OCI-LY3 (cell line): ENCODE measurements at regions not wholly inside any gene's neighbourhood (a gene's known extent, or its start where the extent isn't known, plus 50 kb on each side); places are given as distances from the start of the nearest gene placed in this dataset.

Source experiments
- EZH2phosphoT487 ChIP-seq: fragments of 200-600 bp; shearing (Covaris generic); IDR thresholded peaks from 2 replicates; pipeline ENCODE4 v1.6.1; 2018; ENCODE audit warnings: antibody characterized with exemption, mixed run types, low read depth
- TF ChIP-seq, protein P1 (sequence below): fragments of 200-600, 300-600 bp; sonication (generic); IDR thresholded peaks from 2 replicates; pipeline ENCODE4 v1.5.1; 2014; ENCODE audit warnings: antibody characterized with exemption, low read length, low read depth

DNA sequence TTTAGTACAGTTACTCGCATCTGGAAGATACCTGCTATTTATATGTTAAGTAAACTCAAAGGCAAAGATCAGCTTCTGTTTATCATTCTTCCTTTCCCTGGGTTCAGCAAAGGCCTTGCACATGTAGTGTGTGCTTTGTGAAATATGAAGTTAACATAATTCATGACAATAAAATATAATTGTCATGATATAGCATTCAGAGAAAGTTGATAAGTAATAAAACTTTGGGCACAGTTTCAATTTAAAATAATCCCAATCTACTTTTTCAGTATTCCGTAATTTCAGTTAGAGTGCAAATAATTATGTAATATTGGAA lies 51.9 kb upstream of the ZNF217 start:
- TF ChIP-seq, protein P1, sequence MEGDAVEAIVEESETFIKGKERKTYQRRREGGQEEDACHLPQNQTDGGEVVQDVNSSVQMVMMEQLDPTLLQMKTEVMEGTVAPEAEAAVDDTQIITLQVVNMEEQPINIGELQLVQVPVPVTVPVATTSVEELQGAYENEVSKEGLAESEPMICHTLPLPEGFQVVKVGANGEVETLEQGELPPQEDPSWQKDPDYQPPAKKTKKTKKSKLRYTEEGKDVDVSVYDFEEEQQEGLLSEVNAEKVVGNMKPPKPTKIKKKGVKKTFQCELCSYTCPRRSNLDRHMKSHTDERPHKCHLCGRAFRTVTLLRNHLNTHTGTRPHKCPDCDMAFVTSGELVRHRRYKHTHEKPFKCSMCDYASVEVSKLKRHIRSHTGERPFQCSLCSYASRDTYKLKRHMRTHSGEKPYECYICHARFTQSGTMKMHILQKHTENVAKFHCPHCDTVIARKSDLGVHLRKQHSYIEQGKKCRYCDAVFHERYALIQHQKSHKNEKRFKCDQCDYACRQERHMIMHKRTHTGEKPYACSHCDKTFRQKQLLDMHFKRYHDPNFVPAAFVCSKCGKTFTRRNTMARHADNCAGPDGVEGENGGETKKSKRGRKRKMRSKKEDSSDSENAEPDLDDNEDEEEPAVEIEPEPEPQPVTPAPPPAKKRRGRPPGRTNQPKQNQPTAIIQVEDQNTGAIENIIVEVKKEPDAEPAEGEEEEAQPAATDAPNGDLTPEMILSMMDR: no peak
- no peak for TF ChIP-seq EZH2phosphoT487
